ENCODE measurements at regions not wholly inside any gene's neighbourhood (a gene's known extent, or its start where the extent isn't known, plus 50 kb on each side); places are given as distances from the start of the nearest gene placed in this dataset.

GRCh38 chr6:158869826-158870648 lies 50.9 kb upstream of the EZR start:
- peaks cover 33% of the 10 kb centered on the region for H3K4me1 Mint-ChIP-seq (ENCODE audit: low read depth, unreplicated experiment)
- DNase-seq, result peak; percentile 92
- CTCF ChIA-PET, result interaction anchor here (0.5 to 2.8 kb wide), 17 partner anchors 11 to 139 kb away, joined by 3 to 17 read pairs (median 4); partner anchors contain the start of gene EZR
- intact Hi-C loops (cut with micrococcal nuclease; ENCODE audit: unreplicated experiment), result loop anchor here (1.0 to 5.0 kb wide), 6 partner anchors 17 to 138 kb away; partner anchors contain the start of gene EZR
- TSS peak; percentile 90 for BruUV-seq (replicated peaks)
- no peaks in the 10 kb centered on the region for H3K9me3 Mint-ChIP-seq (ENCODE audit: low read depth, unreplicated experiment)
- TF ChIP-seq CTCF (IDR thresholded peaks at IDR 0.05; ENCODE audit: unreplicated experiment), result no peak
- no peaks in the 10 kb centered on the region for H3K27me3 Mint-ChIP-seq (ENCODE audit: unreplicated experiment)
- peak overlapping the region; percentile 70 for H3K4me3 Mint-ChIP-seq (ENCODE audit: low read depth, unreplicated experiment)
- peak overlapping the region; percentile 99 for H3K27ac Mint-ChIP-seq (ENCODE audit: unreplicated experiment)
- H3K36me3 Mint-ChIP-seq (ENCODE audit: insufficient read depth, unreplicated experiment), result peaks cover 45% of the 10 kb centered on the region

- BruUV-seq (replicated peaks), result no TSS peak
- CTCF ChIA-PET, result interaction anchor here (0.5 to 2.8 kb wide), 18 partner anchors 10 to 139 kb away, joined by 3 to 17 read pairs (median 4); partner anchors contain the start of gene EZR
- Mint-ChIP-seq H3K4me1 (ENCODE audit: low read depth, unreplicated experiment) (peaks cover 37% of the 10 kb centered on the region), H3K4me3 (ENCODE audit: low read depth, unreplicated experiment) (peak overlapping the region; percentile 70), H3K27me3 (ENCODE audit: unreplicated experiment) (no peaks in the 10 kb centered on the region), H3K9me3 (ENCODE audit: low read depth, unreplicated experiment) (no peaks in the 10 kb centered on the region), H3K36me3 (ENCODE audit: insufficient read depth, unreplicated experiment) (peaks cover 45% of the 10 kb centered on the region), H3K27ac (ENCODE audit: unreplicated experiment) (peak overlapping the region; percentile 99)
- TF ChIP-seq CTCF (IDR thresholded peaks at IDR 0.05; ENCODE audit: unreplicated experiment), result no peak
- DNase-seq, result peak; percentile 98
- intact Hi-C loops (cut with micrococcal nuclease; ENCODE audit: unreplicated experiment), result loop anchor here (1.0 to 5.0 kb wide), 5 partner anchors 16 to 137 kb away; partner anchors contain the start of gene EZR
These were observed 50.0 kb upstream of the EZR start for GRCh38 chr6:158868890-158869825.
